ENCODE measurements at regions not wholly inside any gene's neighbourhood (a gene's known extent, or its start where the extent isn't known, plus 50 kb on each side); places are given as distances from the start of the nearest gene placed in this dataset.

GRCh38 chr12:58570411-58570810, 349.9 kb downstream of the LRIG3 start:
- TF ChIP-seq CTCF (IDR thresholded peaks at IDR 0.05; ENCODE audit: borderline replicate concordance, extremely low read depth, low read length, poor library complexity, severe bottlenecking) = no peak
- no peak for TF ChIP-seq EZH2 (IDR thresholded peaks at IDR 0.05; ENCODE audit: borderline replicate concordance, low read depth, low read length, severe bottlenecking)
